HG03571 (cell line): ENCODE measurements at regions not wholly inside any gene's neighbourhood (a gene's known extent, or its start where the extent isn't known, plus 50 kb on each side); places are given as distances from the start of the nearest gene placed in this dataset.

ENCODE experiments used
- ATAC-seq: cut with Tn5 transposase; IDR thresholded peaks from one replicate; pipeline ENCODE4 v1.9.1; 2021; ENCODE audit not compliant: unreplicated experiment

GRCh38 chr13:91196958-91197357 lies 150.5 kb upstream of the MIR17HG start:
- no peak for ATAC-seq

DNA sequence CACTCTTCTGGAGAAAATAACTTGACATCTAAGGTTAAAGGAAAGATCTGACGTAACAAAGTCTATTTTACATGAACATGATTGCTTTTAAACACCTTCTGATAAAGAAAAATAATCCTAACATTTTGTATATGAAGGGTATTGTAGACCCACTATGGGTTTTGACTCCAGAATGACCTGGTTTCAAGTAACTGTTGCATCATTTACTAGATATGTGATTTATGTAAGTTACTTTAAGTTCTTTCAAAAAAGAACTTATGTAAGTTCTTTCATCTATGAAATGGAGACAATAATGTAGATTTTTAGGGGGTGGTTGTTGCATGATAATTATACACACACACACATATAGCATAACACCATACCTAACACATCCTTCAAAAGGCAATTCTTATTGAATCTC lies 147.6 kb upstream of the MIR17HG start:
- ATAC-seq = no peak

GRCh38 chr13:91200486-91200885 lies 147.0 kb upstream of the MIR17HG start:
- ATAC-seq = no peak

GRCh38 chr13:91203430-91203829 lies 144.1 kb upstream of the MIR17HG start:
- no peak for ATAC-seq

- no peak for ATAC-seq
Observed at GRCh38 chr13:91207261-91207660, 140.2 kb upstream of the MIR17HG start.

GRCh38 chr13:91211510-91211909 lies 136.0 kb upstream of the MIR17HG start:
- ATAC-seq = no peak

DNA sequence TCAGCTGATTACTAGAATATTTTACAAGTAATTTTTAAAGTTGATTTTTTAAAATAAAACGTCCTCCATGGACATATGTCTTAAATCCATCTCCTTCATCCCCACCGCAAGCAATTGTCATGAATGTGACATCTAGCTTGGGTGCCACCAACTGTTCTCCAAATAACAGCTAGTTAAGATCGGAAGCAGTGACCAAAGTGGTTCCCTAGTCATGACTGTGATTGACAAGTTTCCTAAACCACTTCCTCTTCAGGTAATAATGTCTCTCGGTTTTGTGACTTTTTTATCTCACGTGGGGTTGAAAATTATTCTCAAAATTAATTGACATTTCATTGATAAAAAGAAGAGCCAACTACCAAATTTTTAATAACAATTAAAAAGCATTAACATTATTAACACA lies 135.3 kb upstream of the MIR17HG start:
- no peak for ATAC-seq

- no peak for ATAC-seq
Observed at GRCh38 chr13:91214031-91214430, 133.5 kb upstream of the MIR17HG start.

- ATAC-seq = no peak
Observed at GRCh38 chr13:91216928-91217700, 130.4 kb upstream of the MIR17HG start.

GRCh38 chr13:91219201-91219600 lies 128.3 kb upstream of the MIR17HG start:
- ATAC-seq = no peak

- ATAC-seq = no peak
Observed at GRCh38 chr13:91220872-91221271, 126.6 kb upstream of the MIR17HG start.

DNA sequence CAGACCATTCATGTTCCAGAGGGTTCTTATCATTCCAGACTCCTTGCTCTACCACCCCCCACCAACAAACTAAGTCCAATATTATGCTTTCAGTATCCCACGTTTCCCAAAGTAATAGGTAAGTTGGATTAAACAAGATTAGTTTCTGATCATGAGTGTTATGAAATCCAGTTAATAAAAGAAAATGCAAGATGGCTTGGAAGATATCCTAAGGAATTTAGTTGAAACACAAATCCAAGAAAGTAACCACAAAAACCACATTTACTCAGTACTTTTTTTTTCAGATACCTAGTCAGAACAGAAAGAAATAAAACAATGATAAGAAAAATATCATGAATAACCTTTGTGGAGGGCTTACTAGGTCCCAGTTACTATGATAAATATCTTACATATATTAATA lies 119.4 kb upstream of the MIR17HG start:
- ATAC-seq = no peak

GRCh38 chr13:91228940-91229339 lies 118.5 kb upstream of the MIR17HG start:
- ATAC-seq = no peak

GRCh38 chr13:91232716-91233115 lies 114.8 kb upstream of the MIR17HG start:
- ATAC-seq = no peak

GRCh38 chr13:91233291-91233690 lies 114.2 kb upstream of the MIR17HG start:
- ATAC-seq = no peak

DNA sequence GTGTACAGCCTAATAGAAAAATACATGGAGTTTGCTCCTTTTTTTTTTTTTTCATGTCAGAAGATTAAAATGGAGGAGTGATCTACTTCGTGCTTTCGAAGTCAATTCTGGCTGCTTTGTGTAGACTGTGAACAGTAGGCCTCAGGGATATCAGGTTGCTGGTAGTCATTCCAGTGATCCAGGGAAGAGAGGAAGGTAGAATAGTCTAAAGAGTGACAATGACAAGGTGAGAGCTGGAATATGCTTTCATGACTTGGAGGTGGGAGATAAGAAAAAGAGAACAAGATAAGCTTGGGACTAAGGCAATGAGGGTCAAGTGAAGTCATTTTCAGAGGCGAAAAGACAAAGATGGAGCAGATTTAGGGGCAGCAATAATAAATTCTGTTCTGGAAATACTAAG lies 111.3 kb upstream of the MIR17HG start:
- ATAC-seq = no peak

GRCh38 chr13:91236921-91237320 lies 110.6 kb upstream of the MIR17HG start:
- no peak for ATAC-seq

DNA sequence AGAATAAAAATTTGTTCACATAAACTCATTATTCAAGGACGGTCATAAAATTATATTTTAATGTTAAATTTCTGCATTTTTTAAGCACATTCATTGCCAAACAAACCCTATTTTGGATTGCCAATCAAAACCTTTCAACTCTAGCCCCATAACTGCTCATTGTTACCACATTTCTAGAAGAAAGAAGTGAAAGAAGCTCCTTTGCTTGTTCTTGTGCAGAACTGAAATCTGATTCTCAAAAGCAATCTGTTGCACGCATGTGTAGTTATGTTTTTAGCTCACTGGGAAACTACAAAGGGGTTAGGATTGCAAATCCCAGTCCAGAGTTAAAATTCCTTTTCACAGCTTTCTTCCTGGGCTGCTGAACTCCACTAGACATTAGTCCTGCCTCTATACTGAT lies 109.5 kb upstream of the MIR17HG start:
- ATAC-seq = no peak

GRCh38 chr13:91240341-91240740 lies 107.1 kb upstream of the MIR17HG start:
- ATAC-seq = no peak

- ATAC-seq = no peak
Observed at GRCh38 chr13:91241221-91241933, 106.1 kb upstream of the MIR17HG start.

DNA sequence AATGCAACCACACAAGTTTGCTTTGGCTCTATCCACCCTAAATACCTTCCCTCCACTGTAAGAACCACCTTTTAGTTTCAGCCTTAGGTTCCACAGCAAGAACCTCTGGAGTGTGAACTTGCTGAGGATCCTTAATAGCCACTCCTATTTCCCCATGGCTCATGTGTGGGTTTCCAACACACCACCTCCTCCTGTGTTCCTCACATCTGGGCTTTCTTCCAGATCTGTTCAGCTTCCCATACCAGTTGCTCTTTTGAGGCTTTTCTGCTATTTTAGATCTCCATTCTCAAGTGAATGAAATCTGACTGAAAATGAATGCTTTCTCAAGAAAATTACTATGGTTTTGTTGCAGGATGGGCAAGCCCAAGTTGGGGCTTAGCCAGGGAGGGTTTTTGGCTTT lies 104.8 kb upstream of the MIR17HG start:
- ATAC-seq = no peak

DNA sequence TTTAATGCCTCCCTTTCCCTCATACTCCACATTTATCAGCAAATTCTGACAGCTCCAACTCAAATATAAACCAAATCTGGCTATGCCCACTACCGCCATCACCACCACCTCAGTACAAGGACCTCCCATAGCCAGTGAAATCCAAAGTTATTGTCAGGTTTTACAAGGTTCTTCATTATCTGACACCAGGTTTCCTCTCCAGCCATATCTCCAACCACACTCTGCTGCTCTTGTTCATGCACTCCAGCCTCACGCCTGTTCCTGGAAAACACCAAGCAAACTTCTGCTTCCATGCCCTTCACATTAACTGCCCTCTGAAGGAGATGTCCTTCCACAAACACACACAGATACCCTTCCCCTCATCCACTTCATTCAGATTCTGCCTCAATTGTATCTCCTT lies 102.2 kb upstream of the MIR17HG start:
- no peak for ATAC-seq

DNA sequence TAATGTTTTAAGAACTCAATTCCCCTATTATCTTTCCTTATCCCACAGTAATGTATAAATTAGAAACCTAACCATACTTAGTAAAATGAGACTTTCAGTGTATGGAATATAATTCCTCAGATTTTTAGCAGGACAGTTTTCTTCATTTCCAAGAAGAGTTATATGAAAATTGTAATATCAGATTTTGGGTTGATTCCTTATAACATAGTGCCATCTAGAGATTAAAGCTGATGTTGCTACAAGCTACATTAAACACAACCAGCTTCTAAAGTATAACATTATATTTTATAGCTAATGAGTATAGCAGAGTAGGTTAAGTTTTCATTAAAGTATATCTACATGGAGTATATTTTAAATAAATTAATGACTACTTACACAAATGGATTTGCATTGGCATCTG lies 99.7 kb upstream of the MIR17HG start:
- ATAC-seq = no peak
